ENCODE measurements at regions not wholly inside any gene's neighbourhood (a gene's known extent, or its start where the extent isn't known, plus 50 kb on each side); places are given as distances from the start of the nearest gene placed in this dataset.
"Not testable (repeated sequence)": the region's sequence is repeated elsewhere in the genome, so short reads cannot be mapped to it uniquely, and the experiment has no call there.

DNA sequence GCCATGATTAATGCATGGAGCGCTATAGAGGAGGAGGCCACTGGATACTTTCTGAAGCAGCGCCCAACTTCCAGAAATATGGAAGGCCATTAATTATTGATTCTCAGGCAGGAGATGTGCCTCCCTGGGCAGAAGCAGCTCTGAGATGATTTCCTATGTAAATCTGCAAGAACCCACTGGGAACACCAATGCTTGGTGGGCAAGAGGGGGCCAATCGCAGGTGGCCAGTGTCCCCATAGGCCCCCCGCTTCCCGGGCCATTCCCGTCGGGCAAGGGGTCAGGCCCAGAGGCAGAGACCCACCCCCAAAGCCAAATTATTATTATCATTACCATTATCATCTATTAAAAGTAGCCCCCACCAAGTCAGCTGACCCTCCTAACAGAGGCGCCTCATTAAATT is 288.0 kb upstream of the TLE3 start:
- DNase-seq, result no peak

DNA sequence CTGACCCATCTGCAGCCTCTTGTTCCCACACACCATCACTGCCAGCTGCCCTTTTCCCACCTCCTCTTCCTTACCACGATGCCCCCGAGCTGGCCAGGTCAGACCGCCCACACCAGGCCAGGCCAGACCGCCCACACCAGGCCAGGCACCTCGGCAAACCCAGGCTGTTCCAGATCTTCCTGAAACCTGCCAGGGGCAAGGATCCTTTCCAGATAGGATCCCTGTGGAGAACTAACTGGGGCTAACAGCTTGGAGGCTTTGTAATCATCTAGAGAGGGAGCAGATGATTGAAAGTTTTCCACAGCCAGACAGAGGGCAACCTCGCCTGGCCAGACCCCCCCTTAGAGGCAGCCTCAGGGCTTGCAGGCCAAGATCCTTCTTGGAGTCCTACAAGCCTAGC is 287.3 kb upstream of the TLE3 start:
- DNase-seq, result no peak

- DNase-seq, result no peak
These were observed 286.1 kb upstream of the TLE3 start for GRCh38 chr15:70383856-70384255.

DNA sequence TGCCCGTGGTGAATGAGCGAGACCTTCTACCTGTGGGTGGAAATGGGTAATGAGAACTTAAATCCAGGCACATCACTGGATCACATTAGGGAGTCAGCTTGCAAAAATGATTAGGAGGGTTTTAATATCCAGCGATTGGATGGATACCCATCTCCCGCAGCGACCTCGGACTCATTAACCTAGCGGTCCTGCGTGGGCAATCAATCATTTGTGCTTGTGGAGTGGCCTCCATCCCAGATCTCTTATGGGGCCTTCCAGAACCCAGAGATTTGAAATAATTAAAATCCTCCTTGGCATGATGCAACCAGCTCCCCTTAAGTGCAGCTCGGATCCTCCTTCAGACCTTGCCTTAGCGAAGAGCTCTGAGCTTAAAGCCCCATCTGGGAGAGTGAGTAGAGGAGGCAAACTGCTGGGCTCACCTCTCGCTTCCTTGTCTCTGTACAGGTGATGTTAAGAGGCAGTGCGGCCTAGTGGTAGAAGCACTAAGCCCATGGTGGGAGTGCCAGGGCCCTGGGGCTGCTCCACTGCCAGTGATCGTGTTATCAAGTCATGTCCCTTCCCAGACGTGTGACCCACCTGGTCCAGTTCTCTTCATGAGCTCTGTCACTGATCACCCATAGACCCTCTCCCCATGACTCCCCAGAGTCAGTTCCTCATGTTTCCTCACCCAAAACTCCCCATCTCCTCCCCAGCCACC is 285.2 kb upstream of the TLE3 start:
- DNase-seq, result no peak

DNA sequence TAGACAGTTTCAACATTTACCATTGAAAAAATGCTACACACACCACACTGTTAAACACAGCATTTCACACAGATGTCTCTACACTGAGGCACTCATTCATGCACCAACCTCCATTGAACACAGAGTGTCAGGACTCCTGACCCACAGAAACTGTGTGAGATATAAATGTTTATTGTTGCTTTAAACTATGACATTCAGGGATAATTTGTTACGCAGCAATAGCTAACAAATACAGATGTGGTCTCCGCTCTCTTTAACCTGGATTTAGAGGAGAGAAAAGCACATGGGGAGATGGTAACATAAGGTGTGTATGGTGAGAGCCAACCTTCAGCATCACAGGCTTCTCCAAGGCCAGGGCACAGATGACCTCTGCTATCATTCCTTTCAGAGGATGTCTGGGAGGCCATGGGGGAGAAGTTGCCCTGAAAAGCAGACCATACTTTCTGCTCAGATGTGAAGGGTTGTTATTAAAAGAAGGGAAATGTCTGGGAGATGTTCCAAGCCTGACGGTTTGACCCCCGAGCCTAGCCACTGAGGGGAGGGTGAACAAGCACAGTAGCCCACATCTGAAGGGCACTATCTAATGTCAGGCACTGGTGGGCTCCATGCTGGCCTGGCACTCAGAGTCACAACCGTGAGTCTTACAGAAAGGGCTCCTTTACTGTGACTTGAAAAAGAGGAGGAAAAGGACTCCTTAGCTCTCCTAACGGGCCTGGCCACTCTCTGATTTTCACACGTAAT is 284.5 kb upstream of the TLE3 start:
- DNase-seq, result no peak

DNA sequence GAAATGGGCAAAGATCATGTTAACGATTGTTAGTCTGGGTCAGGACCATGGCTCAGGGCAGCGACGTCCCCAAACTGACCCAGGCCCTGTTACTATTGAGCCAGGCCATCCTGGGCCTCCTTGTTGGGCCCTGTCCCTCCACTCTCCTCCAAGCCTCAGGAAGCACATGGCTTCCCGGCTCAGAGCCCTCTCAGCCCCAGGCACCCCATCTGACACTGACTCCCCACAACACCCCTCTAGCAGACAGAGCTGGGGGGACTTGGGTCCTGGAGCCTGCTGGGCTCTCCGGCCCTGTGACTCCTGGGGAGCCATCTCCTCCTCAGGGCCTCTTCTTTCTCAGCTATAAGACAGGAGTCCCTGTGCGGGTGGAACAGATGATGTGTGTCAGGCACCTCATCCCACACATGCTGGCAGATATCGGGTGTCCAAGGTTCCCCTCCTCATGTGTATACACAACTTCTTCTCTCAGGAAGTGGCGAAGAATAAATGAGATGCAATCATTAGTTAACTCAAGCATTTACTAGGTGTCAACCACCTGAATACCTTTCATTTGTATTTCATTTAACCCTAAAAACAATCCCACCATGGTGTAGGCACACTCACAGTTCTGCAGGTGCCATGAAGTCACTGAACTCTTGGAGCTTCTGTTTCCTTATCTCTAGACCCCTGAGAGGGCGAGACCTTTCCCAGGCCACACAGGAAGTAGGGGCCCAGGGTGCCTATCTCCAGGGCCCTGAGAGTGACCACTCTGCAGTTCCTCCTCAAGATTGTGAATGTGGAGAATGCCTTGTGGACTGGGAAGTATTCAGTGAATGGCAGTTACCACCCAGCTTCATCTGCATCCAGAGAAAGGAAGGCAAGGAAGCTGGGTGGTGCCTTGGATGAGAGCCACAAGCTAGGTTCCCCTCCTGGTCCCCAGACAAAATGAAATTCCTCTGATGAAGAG is 282.5 kb upstream of the TLE3 start:
- no peak for DNase-seq

DNA sequence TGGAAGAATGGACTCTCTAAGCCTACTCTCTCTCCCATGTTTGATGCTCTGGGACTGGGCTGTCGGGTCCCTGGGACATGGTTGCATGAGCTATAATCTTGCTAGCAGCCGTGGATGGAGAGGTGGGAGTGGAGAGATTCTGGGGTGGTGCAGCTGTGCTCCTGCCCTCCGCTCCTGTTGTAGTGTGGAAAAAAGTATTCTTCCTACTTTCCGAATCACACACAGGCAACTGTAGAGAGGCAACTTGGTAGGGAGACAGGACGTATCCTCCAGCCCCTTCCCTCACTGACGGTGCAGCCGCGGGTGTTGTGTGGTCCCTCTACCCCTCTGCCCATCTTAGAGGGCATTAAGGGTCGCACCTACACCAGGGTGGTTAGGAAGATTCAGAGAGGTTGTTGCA is 281.4 kb upstream of the TLE3 start:
- no peak for DNase-seq

DNA sequence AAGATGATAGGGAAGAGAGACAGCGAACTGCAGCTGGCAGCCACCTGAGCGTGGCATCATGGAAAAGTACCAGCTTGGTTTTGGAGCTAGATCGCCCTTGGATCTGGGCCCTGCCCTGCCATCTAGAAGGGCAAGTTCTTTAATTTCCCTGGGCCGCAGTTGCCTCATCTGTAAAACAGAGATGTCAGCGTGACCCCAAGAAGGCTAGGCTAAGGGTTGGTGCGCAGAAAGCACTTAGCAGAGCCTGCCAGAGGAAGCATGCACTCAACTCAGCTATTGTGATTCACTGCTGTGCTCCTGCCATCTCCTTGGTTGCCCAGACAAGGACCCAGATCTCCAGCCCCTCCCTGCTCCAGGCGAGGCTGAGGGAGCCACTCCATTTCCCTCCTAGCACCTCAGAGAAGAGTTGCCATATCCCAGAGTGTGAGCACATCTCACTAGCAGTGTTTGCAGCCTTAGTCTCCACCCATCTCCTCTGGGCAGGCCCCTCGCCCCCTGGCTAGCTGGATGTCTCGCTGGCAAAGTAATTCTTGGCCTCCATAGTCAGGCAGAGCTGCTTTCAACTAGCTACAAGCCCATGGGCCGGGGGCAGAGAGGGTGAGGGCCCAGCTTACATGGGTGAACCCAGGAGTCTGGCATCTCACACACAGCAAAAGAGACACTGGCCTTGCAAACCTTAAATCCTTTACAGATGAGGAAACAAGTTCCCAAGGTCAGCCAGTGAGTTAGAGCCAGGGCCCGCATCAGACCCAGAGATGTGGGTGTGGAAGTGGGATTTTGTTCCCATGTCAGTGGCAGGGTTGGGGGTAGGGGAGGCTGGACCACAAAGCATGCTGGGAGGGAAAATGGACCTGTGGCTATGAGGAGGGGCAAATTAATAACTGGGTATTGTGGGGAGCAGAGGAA is 280.7 kb upstream of the TLE3 start:
- DNase-seq, result no peak

DNA sequence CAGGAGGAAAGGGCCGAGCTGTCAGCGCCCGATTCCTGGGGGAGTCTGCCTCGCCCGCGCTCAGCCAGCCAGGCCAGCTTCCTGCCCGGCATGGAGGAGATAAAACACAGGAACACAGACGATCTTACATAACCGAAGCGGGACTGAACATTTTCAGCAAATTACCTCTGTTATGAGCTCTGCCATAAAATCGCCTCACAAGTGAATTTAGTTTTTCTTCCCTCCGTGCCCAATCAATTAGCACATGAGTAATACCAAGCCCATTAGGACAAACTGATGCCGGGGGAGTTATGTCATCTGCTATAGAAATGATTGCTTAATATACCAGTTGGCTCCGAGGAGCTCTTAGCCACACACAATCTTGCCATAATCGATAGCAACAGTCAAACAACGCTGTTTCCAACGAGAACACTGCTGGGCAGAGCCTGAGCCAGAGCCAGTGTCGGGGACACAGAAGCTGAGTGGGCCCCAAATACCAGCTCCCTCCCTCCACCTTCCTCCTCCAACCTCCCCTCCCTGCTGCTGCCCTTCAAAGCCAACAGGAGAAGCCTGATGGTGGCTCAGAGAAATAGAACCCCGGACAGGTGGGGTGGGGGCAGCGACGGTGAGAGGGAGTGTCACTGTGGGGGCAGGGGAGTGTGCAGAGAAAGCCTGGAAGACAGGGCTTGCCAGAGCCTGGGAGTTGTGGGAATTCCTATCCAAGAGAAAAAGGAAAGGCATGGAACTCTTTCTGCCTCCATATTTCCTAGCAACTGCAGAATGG is 279.4 kb upstream of the TLE3 start:
- no peak for DNase-seq

- DNase-seq, result no peak
These were observed 278.6 kb upstream of the TLE3 start for GRCh38 chr15:70376031-70376928.

- no peak for DNase-seq
These were observed 277.9 kb upstream of the TLE3 start for GRCh38 chr15:70375586-70375985.

DNA sequence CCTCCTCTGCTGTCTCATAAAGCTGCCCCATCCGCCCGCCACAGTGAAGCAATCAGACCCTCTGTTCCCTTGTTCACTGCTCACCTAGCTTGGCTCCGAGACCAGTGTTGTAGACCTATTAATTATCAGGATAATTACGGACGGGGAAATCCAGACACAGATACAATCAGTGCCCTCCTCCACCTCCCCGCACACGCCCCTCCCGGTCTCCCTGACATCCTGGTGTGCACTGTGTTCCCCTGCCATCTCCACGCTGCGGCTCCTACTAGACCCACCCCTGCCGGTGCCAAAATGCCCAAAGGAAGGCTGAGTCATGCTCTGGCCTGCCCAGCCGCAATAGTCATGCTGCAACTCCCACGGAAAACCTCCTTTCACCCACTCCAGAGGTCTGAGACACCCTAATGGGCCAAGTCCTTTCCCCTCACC is 277.3 kb upstream of the TLE3 start:
- DNase-seq, result no peak

GRCh38 chr15:70374096-70374495 is 276.4 kb upstream of the TLE3 start:
- DNase-seq, result no peak

DNA sequence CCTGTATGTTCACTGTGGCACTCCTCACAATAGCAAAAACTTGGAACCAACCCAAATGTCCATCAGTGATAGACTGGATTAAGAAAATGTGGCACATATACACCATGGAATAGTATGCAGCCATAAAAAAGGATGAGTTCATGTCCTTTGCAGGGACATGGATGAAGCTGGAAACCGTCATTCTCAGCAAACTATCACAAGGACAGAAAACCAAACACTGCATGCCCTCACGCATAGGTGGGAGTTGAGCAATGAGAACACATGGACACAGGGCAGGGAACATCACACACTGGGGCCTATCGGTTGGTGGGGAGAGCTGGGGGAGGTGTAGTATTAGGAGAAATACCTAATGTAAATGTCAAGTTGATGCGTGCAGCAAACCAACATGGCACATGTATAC is 275.7 kb upstream of the TLE3 start:
- DNase-seq, result not testable (repeated sequence)

GRCh38 chr15:70367913-70368705 is 270.4 kb upstream of the TLE3 start:
- not testable (repeated sequence) for DNase-seq

DNA sequence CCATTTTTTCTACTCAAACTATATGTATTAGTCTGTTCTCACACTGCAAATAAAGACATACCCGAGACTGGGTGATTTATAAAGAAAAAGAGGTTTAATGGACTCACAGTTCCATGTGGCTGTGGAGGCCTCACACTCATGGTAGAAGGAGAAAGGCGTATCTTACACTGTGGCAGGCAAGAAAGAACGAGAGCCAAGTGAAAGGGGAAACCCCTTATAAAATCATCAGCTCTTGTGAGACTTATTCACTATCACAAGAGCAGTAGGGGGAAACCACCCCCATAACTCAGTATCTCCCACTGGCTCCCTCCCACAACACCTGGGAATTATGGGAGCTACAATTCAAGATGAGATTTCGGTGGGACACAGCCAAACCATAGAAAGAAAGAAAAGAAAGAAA is 266.3 kb upstream of the TLE3 start:
- DNase-seq, result not testable (repeated sequence)

DNA sequence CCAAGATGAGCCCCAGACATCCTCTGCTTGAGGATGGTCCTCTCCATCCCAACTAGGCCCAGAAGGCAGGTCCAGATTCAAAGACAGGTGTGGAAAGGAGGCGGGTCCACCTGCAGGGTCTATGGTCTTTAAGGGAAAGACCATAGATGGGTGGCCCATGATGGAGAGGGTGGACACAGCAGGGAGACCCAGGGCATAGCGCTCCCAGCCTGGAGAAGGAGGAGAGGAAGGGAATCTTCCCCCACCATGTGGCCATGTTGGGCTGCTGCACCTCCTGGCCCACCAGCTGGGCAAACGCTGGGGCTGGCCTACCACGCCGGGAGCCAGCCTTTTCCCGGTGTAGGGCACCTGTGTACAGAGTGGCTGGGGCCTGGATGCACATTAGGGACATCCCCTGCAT is 265.2 kb upstream of the TLE3 start:
- DNase-seq, result peak; percentile 58 to 61

DNA sequence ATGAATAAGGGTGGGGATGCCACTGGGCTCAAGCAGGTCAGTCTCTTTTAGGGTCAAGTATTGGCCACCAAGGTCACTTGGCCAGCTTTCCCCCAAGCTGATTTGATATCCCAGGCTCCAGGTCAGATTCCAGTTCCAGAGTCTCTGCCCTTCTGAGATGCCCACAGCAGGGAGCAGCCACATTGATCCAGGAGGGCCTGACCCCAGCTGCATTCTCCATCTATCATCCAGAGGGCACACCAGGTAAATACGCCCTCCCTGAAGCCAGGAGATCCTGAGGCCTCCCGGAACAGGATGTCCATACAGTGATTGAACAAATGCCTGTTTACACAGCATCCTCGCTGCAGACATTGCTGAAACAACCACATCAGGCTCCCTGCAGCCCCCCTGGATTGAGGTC is 264.6 kb upstream of the TLE3 start:
- no peak for DNase-seq

GRCh38 chr15:70361891-70362290 is 264.2 kb upstream of the TLE3 start:
- no peak for DNase-seq

- DNase-seq, result no peak
These were observed 263.4 kb upstream of the TLE3 start for GRCh38 chr15:70361106-70361505.
